SK-N-SH (cell line): ENCODE measurements at regions not wholly inside any gene's neighbourhood (a gene's known extent, or its start where the extent isn't known, plus 50 kb on each side); places are given as distances from the start of the nearest gene placed in this dataset.
A peak's percentile ranks its signal among the peaks of the same experiment; 100 is the strongest.

Source experiments
- CTCF ChIA-PET: fragments of 300-600, 350-600 bp; formaldehyde crosslinking; extraction: SDS; loops from one replicate; lab custom pipeline; 2021; lab: Yijun Ruan, JAX
- POLR2A ChIA-PET: fragments of 350-600 bp; sonication (Branson Sonifier 250); formaldehyde crosslinking; extraction: SDS; loops from one replicate; lab custom pipeline; 2020; ENCODE audit warnings: antibody characterized with exemption, inconsistent platforms; lab: Yijun Ruan, JAX
- DNase-seq: peaks from one replicate; pipeline ENCODE4 v3.0.0; 2012
- H2AFZ ChIP-seq: fragments of 200-600 bp; sonication (generic); 2 replicates; pipeline ENCODE4 v1.8.1; 2016; ENCODE audit warnings: antibody characterized with exemption, mild to moderate bottlenecking, low read depth
- H3F3A ChIP-seq: fragments of 200-600 bp; sonication (generic); replicated peaks from 2 replicates; pipeline ENCODE3; 2016; ENCODE audit warnings: antibody characterized with exemption, mild to moderate bottlenecking; ENCODE audit not compliant: insufficient read depth
- H3K27ac ChIP-seq, 2 experiments: fragments of 200-500 bp in 1 of 2; fragments of 200-600 bp in 1 of 2; sonication (Bioruptor generic) in 1 of 2; sonication (generic), shearing (Covaris generic) in 1 of 2; 2 replicates each; pipeline versions ENCODE4 v1.5.1 to v1.6.1; 2014 to 2016; ENCODE audit warnings: low read depth in 2 of 2, inconsistent platforms in 1 of 2, low read length in 1 of 2, mild to moderate bottlenecking in 1 of 2, mixed read lengths in 1 of 2
- H3K27me3 ChIP-seq: fragments of 200-600 bp; sonication (generic), shearing (Covaris generic); 2 replicates; pipeline ENCODE4 v1.6.1; 2016; ENCODE audit warnings: mixed run types; ENCODE audit not compliant: insufficient read depth
- H3K36me3 ChIP-seq, 2 experiments: fragments of 200-500 bp in 1 of 2; fragments of 200-600 bp in 1 of 2; sonication (Bioruptor generic) in 1 of 2; sonication (generic) in 1 of 2; replicated peaks in 1 of 2; 2 replicates each; pipeline versions ENCODE3 to v1.5.1; 2014 to 2016; ENCODE audit warnings: low read length in 1 of 2, mild to moderate bottlenecking in 1 of 2; ENCODE audit not compliant: insufficient read depth in 2 of 2, control insufficient read depth in 1 of 2
- H3K4me1 ChIP-seq, 2 experiments: fragments of 200-500 bp in 1 of 2; fragments of 200-600 bp in 1 of 2; sonication (Bioruptor generic) in 1 of 2; sonication (generic), shearing (Covaris generic) in 1 of 2; 2 replicates each; pipeline versions ENCODE4 v1.5.1 to v1.6.1; 2014 to 2016; ENCODE audit warnings: low read depth in 1 of 2, low read length in 1 of 2, mixed run types in 1 of 2; ENCODE audit not compliant: insufficient read depth in 2 of 2, control insufficient read depth in 1 of 2
- H3K4me2 ChIP-seq: fragments of 200-600 bp; sonication (generic), shearing (Covaris generic); 2 replicates; pipeline ENCODE4 v1.6.1; 2017; ENCODE audit warnings: mixed run types
- H3K4me3 ChIP-seq, 2 experiments: fragments of 200-500 bp in 1 of 2; fragments of 200-600 bp in 1 of 2; sonication (Bioruptor generic) in 1 of 2; sonication (generic), shearing (Covaris generic) in 1 of 2; 2 replicates each; pipeline versions ENCODE4 v1.5.1 to v1.8.1; 2014 to 2016; ENCODE audit warnings: low read depth in 2 of 2, inconsistent platforms in 1 of 2, low read length in 1 of 2, mild to moderate bottlenecking in 1 of 2, mixed read lengths in 1 of 2, moderate library complexity in 1 of 2
- H3K79me2 ChIP-seq: fragments of 200-600 bp; sonication (generic); 2 replicates; pipeline ENCODE4 v1.8.1; 2017; ENCODE audit warnings: mild to moderate bottlenecking; ENCODE audit not compliant: insufficient read depth
- H3K9ac ChIP-seq: fragments of 200-600 bp; sonication (generic); 2 replicates; pipeline ENCODE4 v1.6.1; 2017; ENCODE audit warnings: mixed run types
- H3K9me2 ChIP-seq: fragments of 200-600 bp; sonication (generic); 2 replicates; pipeline ENCODE4 v1.6.1; 2017; ENCODE audit warnings: mixed run types
- H3K9me3 ChIP-seq: fragments of 200-600 bp; sonication (generic); 2 replicates; pipeline ENCODE4 v1.6.1; 2017; ENCODE audit warnings: mixed run types, mild to moderate bottlenecking, moderate library complexity
- H4K20me1 ChIP-seq: fragments of 200-600 bp; sonication (generic); 2 replicates; pipeline ENCODE4 v1.6.1; 2017; ENCODE audit warnings: mild to moderate bottlenecking, mixed run types; ENCODE audit not compliant: insufficient read depth
- EP300 ChIP-seq, 2 experiments: IDR thresholded peaks; 2 replicates each; pipeline versions ENCODE4 v1.4.0 to v1.6.1; 2012; ENCODE audit warnings: borderline replicate concordance in 1 of 2, low read depth in 1 of 2, low read length in 1 of 2
- FOXM1 ChIP-seq: IDR thresholded peaks from 2 replicates; pipeline ENCODE4 v1.4.0; 2012; ENCODE audit warnings: low read depth, mild to moderate bottlenecking
- GABPA ChIP-seq: IDR thresholded peaks from 2 replicates; pipeline ENCODE4 v1.4.0; 2012; ENCODE audit warnings: low read depth, mild to moderate bottlenecking
- GATA2 ChIP-seq: sonication (generic); formaldehyde crosslinking; IDR thresholded peaks from 2 replicates; pipeline ENCODE4 v1.5.0; 2020; ENCODE audit warnings: mild to moderate bottlenecking, missing genetic modification reagents
- MEF2A ChIP-seq: IDR thresholded peaks from 2 replicates; pipeline ENCODE4 v1.4.0; 2012; ENCODE audit warnings: low read depth, borderline replicate concordance
- NFIC ChIP-seq: IDR thresholded peaks from 2 replicates; pipeline ENCODE4 v1.4.0; 2012; ENCODE audit warnings: borderline replicate concordance
- PBX3 ChIP-seq: IDR thresholded peaks from 2 replicates; pipeline ENCODE4; 2012
- POLR2AphosphoS5 ChIP-seq: IDR thresholded peaks from 2 replicates; pipeline ENCODE4 v1.6.1; 2012; ENCODE audit warnings: low read depth, low read length
- RCOR1 ChIP-seq: fragments of 150-350 bp; IDR thresholded peaks from 2 replicates; pipeline ENCODE4 v1.6.1; 2017; ENCODE audit warnings: antibody characterized with exemption, low read length
- RXRA ChIP-seq: IDR thresholded peaks from 2 replicates; pipeline ENCODE4 v1.4.0; 2012; ENCODE audit warnings: low read depth, mild to moderate bottlenecking, borderline replicate concordance
- SIN3A ChIP-seq: IDR thresholded peaks from 2 replicates; pipeline ENCODE4 v1.6.1; 2012; ENCODE audit warnings: low read depth, mild to moderate bottlenecking, low read length, moderate library complexity, borderline replicate concordance
- SMC3 ChIP-seq: IDR thresholded peaks from 2 replicates; pipeline ENCODE4 v1.6.1; 2012; ENCODE audit warnings: low read depth, low read length, improper control_type of control experiment
- TAF1 ChIP-seq: IDR thresholded peaks from 2 replicates; pipeline ENCODE4 v1.6.1; 2012; ENCODE audit warnings: low read depth, mild to moderate bottlenecking, low read length, moderate library complexity, borderline replicate concordance
- TCF12 ChIP-seq: IDR thresholded peaks from 2 replicates; pipeline ENCODE4 v1.4.0; 2012
- YY1 ChIP-seq: IDR thresholded peaks from 2 replicates; pipeline ENCODE4 v1.4.0; 2012; ENCODE audit warnings: low read depth, mild to moderate bottlenecking
- WGBS: methylation state at CpG from one replicate; pipeline ENCODE4 v1.1.6; 2017; ENCODE audit warnings: low lambda C conversion rate; 5-methylcytosine and 5-hydroxymethylcytosine counted together
- TF ChIP-seq, protein P1 (sequence below): IDR thresholded peaks from 2 replicates; pipeline ENCODE4 v1.4.0; 2012; ENCODE audit warnings: low read depth
- TF ChIP-seq, protein P2 (sequence below): IDR thresholded peaks from 2 replicates; pipeline ENCODE4 v1.4.0; 2012; ENCODE audit warnings: low read depth, borderline replicate concordance
- TF ChIP-seq, protein P3 (sequence below): fragments of 150-350 bp; IDR thresholded peaks from 2 replicates; pipeline ENCODE4 v1.6.1; 2016; ENCODE audit warnings: mild to moderate bottlenecking, low read depth, low read length
- TF ChIP-seq, protein P4 (sequence below): IDR thresholded peaks from 2 replicates; pipeline ENCODE4 v1.4.0; 2012; ENCODE audit warnings: low read depth, borderline replicate concordance
- TF ChIP-seq, protein P5 (sequence below): IDR thresholded peaks from 2 replicates; pipeline ENCODE4 v1.6.1; 2012; ENCODE audit warnings: mild to moderate bottlenecking, low read depth, low read length, moderate library complexity

DNA sequence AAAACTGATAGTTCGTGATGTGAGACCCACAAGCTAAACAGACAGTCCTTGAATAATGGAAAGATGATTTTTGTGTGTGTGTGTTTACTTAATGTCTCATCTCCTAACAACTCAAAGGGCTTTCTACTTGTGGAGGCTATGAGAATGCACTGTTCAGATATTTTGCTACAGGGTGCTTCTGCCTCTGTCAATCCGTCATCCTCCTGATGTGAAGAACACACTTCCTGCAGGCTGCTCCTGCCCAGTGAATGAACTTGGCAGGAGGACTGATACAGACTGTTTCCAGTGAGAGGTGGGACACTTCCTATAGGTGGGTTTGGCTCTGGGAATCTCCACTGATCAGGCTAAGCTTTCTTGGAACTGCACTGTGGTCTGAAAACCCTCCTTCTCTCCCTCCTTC, 168.4 kb upstream of the STARD13 start:
- Histone ChIP-seq H3K9me3 (no peaks in the 10 kb centered on the region), H3K27ac (peak overlapping the region in 1 of 2 experiments; percentile 75; a peak in 3 of 4 replicates), H4K20me1 (no peaks in the 10 kb centered on the region), H3K9ac (no peak overlapping the region), H3K9me2 (no peaks in the 10 kb centered on the region), H3K4me2 (0 out of 2 replicates have a peak overlapping the region, but pooled peaks have one; percentile 6), H3K27me3 (no peaks in the 10 kb centered on the region), H3K4me3 (no peak overlapping the region), H3F3A (peaks cover 15% of the 10 kb centered on the region), H3K79me2 (no peaks in the 10 kb centered on the region), H3K4me1 (0 out of 4 replicates have a peak, but pooled peaks cover 0 to 11% of the 10 kb centered on the region in 2 experiments), H3K36me3 (no peaks in the 10 kb centered on the region), H2AFZ (0 out of 2 replicates have a peak overlapping the region, but pooled peaks have one; percentile 5)
- ChIA-PET POLR2A (no interaction called here), CTCF (no interaction called here)
- TF ChIP-seq POLR2AphosphoS5 (no peak), SIN3A (no peak), YY1 (no peak), SMC3 (no peak), GATA2 (CRISPR knock-in tag) (no peak), PBX3 (no peak), RXRA (no peak), FOXM1 (no peak), NFIC (no peak), EP300 (IDR thresholded peaks at IDR 0.05; ENCODE audit: borderline replicate concordance in 1 of 2, low read depth in 1 of 2, low read length in 1 of 2) (no peak), TAF1 (no peak), GABPA (no peak), MEF2A (no peak), TCF12 (no peak), RCOR1 (no peak)
- TF ChIP-seq, protein P1, sequence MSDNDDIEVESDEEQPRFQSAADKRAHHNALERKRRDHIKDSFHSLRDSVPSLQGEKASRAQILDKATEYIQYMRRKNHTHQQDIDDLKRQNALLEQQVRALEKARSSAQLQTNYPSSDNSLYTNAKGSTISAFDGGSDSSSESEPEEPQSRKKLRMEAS = no peak
- TF ChIP-seq, protein P2, sequence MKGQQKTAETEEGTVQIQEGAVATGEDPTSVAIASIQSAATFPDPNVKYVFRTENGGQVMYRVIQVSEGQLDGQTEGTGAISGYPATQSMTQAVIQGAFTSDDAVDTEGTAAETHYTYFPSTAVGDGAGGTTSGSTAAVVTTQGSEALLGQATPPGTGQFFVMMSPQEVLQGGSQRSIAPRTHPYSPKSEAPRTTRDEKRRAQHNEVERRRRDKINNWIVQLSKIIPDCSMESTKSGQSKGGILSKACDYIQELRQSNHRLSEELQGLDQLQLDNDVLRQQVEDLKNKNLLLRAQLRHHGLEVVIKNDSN = no peak
- TF ChIP-seq, protein P3, sequence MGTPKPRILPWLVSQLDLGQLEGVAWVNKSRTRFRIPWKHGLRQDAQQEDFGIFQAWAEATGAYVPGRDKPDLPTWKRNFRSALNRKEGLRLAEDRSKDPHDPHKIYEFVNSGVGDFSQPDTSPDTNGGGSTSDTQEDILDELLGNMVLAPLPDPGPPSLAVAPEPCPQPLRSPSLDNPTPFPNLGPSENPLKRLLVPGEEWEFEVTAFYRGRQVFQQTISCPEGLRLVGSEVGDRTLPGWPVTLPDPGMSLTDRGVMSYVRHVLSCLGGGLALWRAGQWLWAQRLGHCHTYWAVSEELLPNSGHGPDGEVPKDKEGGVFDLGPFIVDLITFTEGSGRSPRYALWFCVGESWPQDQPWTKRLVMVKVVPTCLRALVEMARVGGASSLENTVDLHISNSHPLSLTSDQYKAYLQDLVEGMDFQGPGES = no peak
- TF ChIP-seq, protein P4, sequence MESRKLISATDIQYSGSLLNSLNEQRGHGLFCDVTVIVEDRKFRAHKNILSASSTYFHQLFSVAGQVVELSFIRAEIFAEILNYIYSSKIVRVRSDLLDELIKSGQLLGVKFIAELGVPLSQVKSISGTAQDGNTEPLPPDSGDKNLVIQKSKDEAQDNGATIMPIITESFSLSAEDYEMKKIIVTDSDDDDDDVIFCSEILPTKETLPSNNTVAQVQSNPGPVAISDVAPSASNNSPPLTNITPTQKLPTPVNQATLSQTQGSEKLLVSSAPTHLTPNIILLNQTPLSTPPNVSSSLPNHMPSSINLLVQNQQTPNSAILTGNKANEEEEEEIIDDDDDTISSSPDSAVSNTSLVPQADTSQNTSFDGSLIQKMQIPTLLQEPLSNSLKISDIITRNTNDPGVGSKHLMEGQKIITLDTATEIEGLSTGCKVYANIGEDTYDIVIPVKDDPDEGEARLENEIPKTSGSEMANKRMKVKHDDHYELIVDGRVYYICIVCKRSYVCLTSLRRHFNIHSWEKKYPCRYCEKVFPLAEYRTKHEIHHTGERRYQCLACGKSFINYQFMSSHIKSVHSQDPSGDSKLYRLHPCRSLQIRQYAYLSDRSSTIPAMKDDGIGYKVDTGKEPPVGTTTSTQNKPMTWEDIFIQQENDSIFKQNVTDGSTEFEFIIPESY = no peak
- TF ChIP-seq, protein P5, sequence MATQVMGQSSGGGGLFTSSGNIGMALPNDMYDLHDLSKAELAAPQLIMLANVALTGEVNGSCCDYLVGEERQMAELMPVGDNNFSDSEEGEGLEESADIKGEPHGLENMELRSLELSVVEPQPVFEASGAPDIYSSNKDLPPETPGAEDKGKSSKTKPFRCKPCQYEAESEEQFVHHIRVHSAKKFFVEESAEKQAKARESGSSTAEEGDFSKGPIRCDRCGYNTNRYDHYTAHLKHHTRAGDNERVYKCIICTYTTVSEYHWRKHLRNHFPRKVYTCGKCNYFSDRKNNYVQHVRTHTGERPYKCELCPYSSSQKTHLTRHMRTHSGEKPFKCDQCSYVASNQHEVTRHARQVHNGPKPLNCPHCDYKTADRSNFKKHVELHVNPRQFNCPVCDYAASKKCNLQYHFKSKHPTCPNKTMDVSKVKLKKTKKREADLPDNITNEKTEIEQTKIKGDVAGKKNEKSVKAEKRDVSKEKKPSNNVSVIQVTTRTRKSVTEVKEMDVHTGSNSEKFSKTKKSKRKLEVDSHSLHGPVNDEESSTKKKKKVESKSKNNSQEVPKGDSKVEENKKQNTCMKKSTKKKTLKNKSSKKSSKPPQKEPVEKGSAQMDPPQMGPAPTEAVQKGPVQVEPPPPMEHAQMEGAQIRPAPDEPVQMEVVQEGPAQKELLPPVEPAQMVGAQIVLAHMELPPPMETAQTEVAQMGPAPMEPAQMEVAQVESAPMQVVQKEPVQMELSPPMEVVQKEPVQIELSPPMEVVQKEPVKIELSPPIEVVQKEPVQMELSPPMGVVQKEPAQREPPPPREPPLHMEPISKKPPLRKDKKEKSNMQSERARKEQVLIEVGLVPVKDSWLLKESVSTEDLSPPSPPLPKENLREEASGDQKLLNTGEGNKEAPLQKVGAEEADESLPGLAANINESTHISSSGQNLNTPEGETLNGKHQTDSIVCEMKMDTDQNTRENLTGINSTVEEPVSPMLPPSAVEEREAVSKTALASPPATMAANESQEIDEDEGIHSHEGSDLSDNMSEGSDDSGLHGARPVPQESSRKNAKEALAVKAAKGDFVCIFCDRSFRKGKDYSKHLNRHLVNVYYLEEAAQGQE = no peak
- 91% methylated on average over 2 of the region's 2 CpGs for WGBS
- no peak for DNase-seq
